Superior temporal gyrus (tissue), 1 donor: ENCODE measurements at regions not wholly inside any gene's neighbourhood (a gene's known extent, or its start where the extent isn't known, plus 50 kb on each side); places are given as distances from the start of the nearest gene placed in this dataset.
"Not testable (repeated sequence)": the region's sequence is repeated elsewhere in the genome, so short reads cannot be mapped to it uniquely, and the experiment has no call there.

ENCODE experiments used
- DNase-seq: peaks from one replicate; pipeline ENCODE4 v3.0.0-alpha.2; 2016; ENCODE audit errors: extremely low spot score

GRCh38 chr19:13712767-13713201 lies 51.5 kb upstream of the MRI1 start:
- peak; percentile 57 for DNase-seq

- no peak for DNase-seq
Observed at GRCh38 chr19:13707915-13708314, 56.4 kb upstream of the MRI1 start.

- DNase-seq, result no peak
Observed at GRCh38 chr19:13705928-13706447, 58.3 kb upstream of the MRI1 start.

- no peak for DNase-seq
Observed at GRCh38 chr19:13705201-13705600, 59.1 kb upstream of the MRI1 start.

- DNase-seq, result no peak
Observed at GRCh38 chr19:13701624-13702023, 62.7 kb upstream of the MRI1 start.

GRCh38 chr19:13700621-13701020 lies 63.7 kb upstream of the MRI1 start:
- no peak for DNase-seq

GRCh38 chr19:13699786-13700185 lies 64.5 kb upstream of the MRI1 start:
- no peak for DNase-seq

- no peak for DNase-seq
Observed at GRCh38 chr19:13696839-13697238, 67.5 kb upstream of the MRI1 start.

GRCh38 chr19:13693889-13694288 lies 70.4 kb upstream of the MRI1 start:
- DNase-seq, result no peak

GRCh38 chr19:13691569-13692435 lies 72.5 kb upstream of the MRI1 start:
- DNase-seq, result peak; percentile 81

GRCh38 chr19:13689085-13689484 lies 75.2 kb upstream of the MRI1 start:
- no peak for DNase-seq

- no peak for DNase-seq
Observed at GRCh38 chr19:13684021-13684420, 80.3 kb upstream of the MRI1 start.

- no peak for DNase-seq
Observed at GRCh38 chr19:13681509-13681908, 82.8 kb upstream of the MRI1 start.

GRCh38 chr19:13680708-13681360 lies 83.5 kb upstream of the MRI1 start:
- not testable (repeated sequence) for DNase-seq

GRCh38 chr19:13676967-13677366 lies 87.4 kb upstream of the MRI1 start:
- DNase-seq, result not testable (repeated sequence)

- not testable (repeated sequence) for DNase-seq
Observed at GRCh38 chr19:13672480-13673175, 91.7 kb upstream of the MRI1 start.

GRCh38 chr19:13670846-13671245 lies 93.5 kb upstream of the MRI1 start:
- no peak for DNase-seq

GRCh38 chr19:13669780-13670355 lies 94.5 kb upstream of the MRI1 start:
- peak; percentile 63 for DNase-seq

GRCh38 chr19:13668964-13669363 lies 95.4 kb upstream of the MRI1 start:
- DNase-seq, result no peak

- no peak for DNase-seq
Observed at GRCh38 chr19:13666165-13666564, 98.2 kb upstream of the MRI1 start.

- DNase-seq, result no peak
Observed at GRCh38 chr19:13665125-13665905, 99.0 kb upstream of the MRI1 start.
